GM19023 (cell line): ENCODE measurements at regions not wholly inside any gene's neighbourhood (a gene's known extent, or its start where the extent isn't known, plus 50 kb on each side); places are given as distances from the start of the nearest gene placed in this dataset.
"Not testable (repeated sequence)": the region's sequence is repeated elsewhere in the genome, so short reads cannot be mapped to it uniquely, and the experiment has no call there.

Experiments
- ATAC-seq: cut with Tn5 transposase; IDR thresholded peaks from one replicate; pipeline ENCODE4 v1.9.1; 2021; ENCODE audit warnings: mild to moderate bottlenecking, moderate library complexity; ENCODE audit not compliant: unreplicated experiment

- no peak for ATAC-seq
Measured at GRCh38 chr7:68050627-68051026, 1054.0 kb downstream of the TYW1 start.

- ATAC-seq = no peak
Measured at GRCh38 chr7:68058014-68058413, 1061.4 kb downstream of the TYW1 start.

GRCh38 chr7:68063171-68063570 is 1066.5 kb downstream of the TYW1 start:
- ATAC-seq = no peak

GRCh38 chr7:68065581-68065980 is 1068.9 kb downstream of the TYW1 start:
- no peak for ATAC-seq

GRCh38 chr7:68067845-68068244 is 1071.2 kb downstream of the TYW1 start:
- ATAC-seq = no peak

GRCh38 chr7:68070992-68071391 is 1074.4 kb downstream of the TYW1 start:
- ATAC-seq = no peak

- no peak for ATAC-seq
Measured at GRCh38 chr7:68073701-68074100, 1077.1 kb downstream of the TYW1 start.

GRCh38 chr7:68074242-68074641 is 1077.6 kb downstream of the TYW1 start:
- no peak for ATAC-seq

GRCh38 chr7:68078157-68078710 is 1081.6 kb downstream of the TYW1 start:
- ATAC-seq = no peak

- ATAC-seq = not testable (repeated sequence)
Measured at GRCh38 chr7:68082066-68082960, 1085.7 kb downstream of the TYW1 start.

GRCh38 chr7:68082961-68083657 is 1086.5 kb downstream of the TYW1 start:
- not testable (repeated sequence) for ATAC-seq

- no peak for ATAC-seq
Measured at GRCh38 chr7:68087401-68087800, 1090.8 kb downstream of the TYW1 start.

- ATAC-seq = no peak
Measured at GRCh38 chr7:68088879-68089278, 1092.2 kb downstream of the TYW1 start.

- not testable (repeated sequence) for ATAC-seq
Measured at GRCh38 chr7:68090256-68090655, 1093.6 kb downstream of the TYW1 start.

GRCh38 chr7:68103319-68103718 is 1106.7 kb downstream of the TYW1 start:
- ATAC-seq = no peak

- ATAC-seq = no peak
Measured at GRCh38 chr7:68107261-68107660, 1110.6 kb downstream of the TYW1 start.

GRCh38 chr7:68107968-68108367 is 1111.3 kb downstream of the TYW1 start:
- ATAC-seq = no peak

- ATAC-seq = no peak
Measured at GRCh38 chr7:68109299-68109698, 1112.7 kb downstream of the TYW1 start.

- no peak for ATAC-seq
Measured at GRCh38 chr7:68119411-68119810, 1122.8 kb downstream of the TYW1 start.

- no peak for ATAC-seq
Measured at GRCh38 chr7:68121056-68121455, 1124.4 kb downstream of the TYW1 start.

GRCh38 chr7:68121655-68122054 is 1125.0 kb downstream of the TYW1 start:
- ATAC-seq = no peak

- no peak for ATAC-seq
Measured at GRCh38 chr7:68122801-68123200, 1126.2 kb downstream of the TYW1 start.
